NCI-H2081 (cell line): ENCODE measurements at regions not wholly inside any gene's neighbourhood (a gene's known extent, or its start where the extent isn't known, plus 50 kb on each side); places are given as distances from the start of the nearest gene placed in this dataset.
"Not testable (repeated sequence)": the region's sequence is repeated elsewhere in the genome, so short reads cannot be mapped to it uniquely, and the experiment has no call there.

ENCODE experiments used
- DNase-seq, 2 experiments: peaks; one replicate each; lab custom pipeline; 2025; lab: John Stamatoyannopoulos, UW

GRCh38 chr6:158920311-158920905 is 79.6 kb downstream of the RSPH3 start:
- no peak for DNase-seq

GRCh38 chr6:158919865-158920264 is 80.1 kb downstream of the RSPH3 start:
- no peak for DNase-seq

GRCh38 chr6:158916617-158917016 is 83.4 kb downstream of the RSPH3 start:
- DNase-seq = no peak

- no peak for DNase-seq
Measured at GRCh38 chr6:158914923-158915322, 85.1 kb downstream of the RSPH3 start.

- DNase-seq = no peak
Measured at GRCh38 chr6:158913580-158913979, 86.4 kb downstream of the RSPH3 start.

- no peak for DNase-seq
Measured at GRCh38 chr6:158912655-158913054, 87.3 kb downstream of the RSPH3 start.

GRCh38 chr6:158911746-158912480 is 88.1 kb downstream of the RSPH3 start:
- peak; percentile 48 to 70 for DNase-seq

GRCh38 chr6:158910484-158911440 is 89.2 kb downstream of the RSPH3 start:
- no peak for DNase-seq

- no peak for DNase-seq
Measured at GRCh38 chr6:158909938-158910337, 90.1 kb downstream of the RSPH3 start.

GRCh38 chr6:158908606-158909005 is 89.4 kb upstream of the EZR start:
- no peak for DNase-seq

- DNase-seq = peak in 1 of 2 experiments; percentile 1
Measured at GRCh38 chr6:158907931-158908330, 88.8 kb upstream of the EZR start.

- no peak for DNase-seq
Measured at GRCh38 chr6:158906926-158907325, 87.8 kb upstream of the EZR start.

GRCh38 chr6:158905277-158905676 is 86.1 kb upstream of the EZR start:
- DNase-seq = no peak

GRCh38 chr6:158903801-158904200 is 84.6 kb upstream of the EZR start:
- DNase-seq = no peak

- DNase-seq = no peak
Measured at GRCh38 chr6:158900663-158901312, 81.6 kb upstream of the EZR start.

GRCh38 chr6:158897236-158897635 is 78.1 kb upstream of the EZR start:
- no peak for DNase-seq

- DNase-seq = no peak
Measured at GRCh38 chr6:158895661-158896060, 76.5 kb upstream of the EZR start.

GRCh38 chr6:158894193-158894592 is 75.0 kb upstream of the EZR start:
- no peak for DNase-seq

- no peak for DNase-seq
Measured at GRCh38 chr6:158892266-158892665, 73.1 kb upstream of the EZR start.

- DNase-seq = not testable (repeated sequence)
Measured at GRCh38 chr6:158891560-158891959, 72.4 kb upstream of the EZR start.

- not testable (repeated sequence) for DNase-seq
Measured at GRCh38 chr6:158888171-158888570, 69.0 kb upstream of the EZR start.

- not testable (repeated sequence) for DNase-seq
Measured at GRCh38 chr6:158886346-158886977, 67.3 kb upstream of the EZR start.
